H9 (cell line): ENCODE measurements at regions not wholly inside any gene's neighbourhood (a gene's known extent, or its start where the extent isn't known, plus 50 kb on each side); places are given as distances from the start of the nearest gene placed in this dataset.

Experiments used
- DNase-seq: peaks from one replicate; pipeline ENCODE4 v3.0.0-alpha.2; 2017
- H2AFZ ChIP-seq: one replicate; pipeline ENCODE4 v1.6.1; 2013; ENCODE audit warnings: mild to moderate bottlenecking, low read length, control low read depth, moderate library complexity
- H2AK5ac ChIP-seq: 2 replicates; pipeline ENCODE4 v1.6.1; 2013; ENCODE audit warnings: low read length, control low read depth, mixed read lengths; ENCODE audit not compliant: insufficient read length
- H2BK120ac ChIP-seq: one replicate; pipeline ENCODE4 v1.6.1; 2013; ENCODE audit warnings: low read depth, mild to moderate bottlenecking, low read length, control low read depth, inconsistent platforms; ENCODE audit not compliant: poor library complexity, severe bottlenecking
- H2BK12ac ChIP-seq: 2 replicates; pipeline ENCODE4 v1.6.1; 2013; ENCODE audit warnings: low read length, control low read depth, mixed read lengths, low read depth; ENCODE audit not compliant: insufficient read length
- H2BK15ac ChIP-seq: 2 replicates; pipeline ENCODE4 v1.6.1; 2013; ENCODE audit warnings: low read depth, low read length, control low read depth
- H2BK20ac ChIP-seq: one replicate; pipeline ENCODE4 v1.6.1; 2013; ENCODE audit warnings: low read depth, mild to moderate bottlenecking, low read length, control low read depth, inconsistent platforms; ENCODE audit not compliant: poor library complexity, severe bottlenecking
- H2BK5ac ChIP-seq: 2 replicates; pipeline ENCODE4 v1.6.1; 2013; ENCODE audit warnings: low read length, control low read depth, mixed read lengths; ENCODE audit not compliant: insufficient read length
- H3K14ac ChIP-seq: 2 replicates; pipeline ENCODE4 v1.6.1; 2013; ENCODE audit warnings: low read length, control low read depth; ENCODE audit not compliant: insufficient read depth
- H3K18ac ChIP-seq: 2 replicates; pipeline ENCODE4 v1.6.1; 2013; ENCODE audit warnings: low read depth, mild to moderate bottlenecking, mixed read lengths, low read length, control low read depth; ENCODE audit not compliant: insufficient read length
- H3K23ac ChIP-seq: 2 replicates; pipeline ENCODE4 v1.6.1; 2013; ENCODE audit warnings: low read length, control low read depth, mixed read lengths, low read depth; ENCODE audit not compliant: insufficient read length
- H3K23me2 ChIP-seq: 2 replicates; pipeline ENCODE4 v1.6.1; 2013; ENCODE audit warnings: low read depth, mild to moderate bottlenecking, mixed read lengths, low read length, control low read depth; ENCODE audit not compliant: insufficient read length, poor library complexity, severe bottlenecking
- H3K27ac ChIP-seq: 2 replicates; pipeline ENCODE4 v1.5.1; 2013; ENCODE audit warnings: low read length, control low read depth, mixed read lengths, low read depth; ENCODE audit not compliant: insufficient read length
- H3K27me3 ChIP-seq: 2 replicates; pipeline ENCODE4 v1.6.1; 2013; ENCODE audit warnings: low read length, control low read depth, inconsistent platforms; ENCODE audit not compliant: insufficient read depth
- H3K4ac ChIP-seq: 2 replicates; pipeline ENCODE4 v1.6.1; 2013; ENCODE audit warnings: low read depth, mild to moderate bottlenecking, control low read depth, inconsistent platforms, low read length, moderate library complexity
- H3K4me1 ChIP-seq: 2 replicates; pipeline ENCODE4 v1.6.1; 2013; ENCODE audit warnings: low read length, control low read depth, inconsistent platforms; ENCODE audit not compliant: insufficient read depth
- H3K4me2 ChIP-seq: 2 replicates; pipeline ENCODE4 v1.6.1; 2013; ENCODE audit warnings: low read length, control low read depth, mixed read lengths; ENCODE audit not compliant: insufficient read length, insufficient read depth
- H3K56ac ChIP-seq: 2 replicates; pipeline ENCODE4 v1.6.1; 2013; ENCODE audit warnings: low read depth, mild to moderate bottlenecking, mixed read lengths, low read length, control low read depth; ENCODE audit not compliant: insufficient read length
- H3K79me1 ChIP-seq: 2 replicates; pipeline ENCODE4 v1.6.1; 2013; ENCODE audit warnings: low read depth, mild to moderate bottlenecking, moderate library complexity, low read length, control low read depth, inconsistent platforms; ENCODE audit not compliant: insufficient read depth, poor library complexity, severe bottlenecking
- H3K79me2 ChIP-seq: 2 replicates; pipeline ENCODE4 v1.6.1; 2013; ENCODE audit warnings: low read length, control low read depth, inconsistent platforms; ENCODE audit not compliant: insufficient read depth
- H3K9ac ChIP-seq: 2 replicates; pipeline ENCODE4 v1.6.1; 2013; ENCODE audit warnings: low read length, control low read depth, mixed read lengths; ENCODE audit not compliant: insufficient read length; ENCODE audit errors: extremely low read depth
- H3K9me3 ChIP-seq: one replicate; pipeline ENCODE4 v1.6.1; 2013; ENCODE audit warnings: low read depth, low read length, inconsistent platforms; ENCODE audit not compliant: control insufficient read depth
- H3T11ph ChIP-seq: one replicate; pipeline ENCODE4 v1.6.1; 2013; ENCODE audit warnings: mild to moderate bottlenecking, low read length, control low read depth, inconsistent platforms
- H4K20me1 ChIP-seq: one replicate; pipeline ENCODE4 v1.6.1; 2013; ENCODE audit not compliant: control insufficient read depth, insufficient read length, insufficient read depth
- H4K5ac ChIP-seq: 2 replicates; pipeline ENCODE4 v1.6.1; 2013; ENCODE audit warnings: low read depth, mild to moderate bottlenecking, mixed read lengths, low read length, control low read depth; ENCODE audit not compliant: insufficient read length
- H4K8ac ChIP-seq: replicated peaks from 2 replicates; pipeline ENCODE4 v1.6.1; 2013; ENCODE audit warnings: low read length, control low read depth, mixed read lengths, low read depth; ENCODE audit not compliant: insufficient read length
- H4K91ac ChIP-seq: 2 replicates; pipeline ENCODE4 v1.6.1; 2013; ENCODE audit warnings: low read depth, mild to moderate bottlenecking, moderate library complexity, mixed read lengths, low read length, control low read depth; ENCODE audit not compliant: insufficient read length
- H3K27ac Mint-ChIP-seq, 3 experiments: 2 replicates in 2 of 3; 3 replicates in 1 of 3; pipeline ENCODE4 v1.8.0; 2020 to 2021; ENCODE audit warnings: mixed read lengths in 3 of 3, mild to moderate bottlenecking in 1 of 3, moderate library complexity in 1 of 3
- H3K27me3 Mint-ChIP-seq: 2 replicates; pipeline ENCODE4 v1.8.0; 2021; ENCODE audit warnings: low read depth, mild to moderate bottlenecking, moderate library complexity, mixed read lengths
- H3K36me3 Mint-ChIP-seq, 3 experiments: 2 replicates in 2 of 3; 3 replicates in 1 of 3; pipeline ENCODE4 v1.8.0; 2020 to 2021; ENCODE audit warnings: low read depth in 3 of 3, mixed read lengths in 3 of 3; ENCODE audit not compliant: insufficient read depth in 1 of 3
- H3K4me1 Mint-ChIP-seq, 2 experiments: 2 replicates each; pipeline ENCODE4 v1.8.0; 2020; ENCODE audit warnings: mixed read lengths in 2 of 2
- H3K4me3 Mint-ChIP-seq, 2 experiments: 2 replicates in 1 of 2; 3 replicates in 1 of 2; pipeline ENCODE4 v1.8.0; 2020 to 2021; ENCODE audit warnings: mild to moderate bottlenecking in 2 of 2, mixed read lengths in 2 of 2, moderate library complexity in 1 of 2
- H3K9me3 Mint-ChIP-seq, 2 experiments: 2 replicates in 1 of 2; 3 replicates in 1 of 2; pipeline ENCODE4 v1.8.0; 2020; ENCODE audit warnings: mild to moderate bottlenecking in 2 of 2, mixed read lengths in 2 of 2, moderate library complexity in 1 of 2
- TF ChIP-seq, protein P1 (sequence below): fragments of 200-600 bp; sonication (generic); conservative IDR thresholded peaks from 3 replicates; pipeline ENCODE4 v1.8.0; 2021; ENCODE audit warnings: antibody characterized with exemption, mild to moderate bottlenecking

DNA sequence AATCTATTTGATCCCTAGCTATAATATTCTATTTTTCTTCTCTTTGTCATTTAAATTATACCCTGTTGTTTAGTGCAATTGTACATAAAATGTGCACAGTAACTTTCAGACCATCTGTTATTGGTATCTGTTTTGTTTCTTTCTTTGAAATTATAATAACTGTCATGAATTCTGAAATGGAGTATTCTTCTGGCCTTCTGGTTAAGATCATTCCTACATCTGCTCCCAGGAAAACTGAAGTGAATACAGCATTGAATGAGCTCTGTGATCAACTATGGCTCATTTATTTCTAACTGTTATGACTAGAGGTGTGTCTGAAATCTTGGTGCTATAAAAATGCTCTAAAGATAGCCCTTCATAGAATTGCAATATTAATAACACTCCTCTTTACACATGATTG is 788.4 kb upstream of the TMEFF2 start:
- no peaks in the 10 kb centered on the region for H3K9me3 ChIP-seq
- no peak overlapping the region for H2BK12ac ChIP-seq
- no peak overlapping the region for H2BK5ac ChIP-seq
- H2AFZ ChIP-seq = no peak overlapping the region
- H4K20me1 ChIP-seq = no peaks in the 10 kb centered on the region
- no peak overlapping the region for H4K8ac ChIP-seq
- H2AK5ac ChIP-seq = no peak overlapping the region
- Mint-ChIP-seq H3K4me3 (no peak overlapping the region), H3K27me3 (no peaks in the 10 kb centered on the region), H3K36me3 (no peaks in the 10 kb centered on the region), H3K4me1 (peaks cover 7% of the 10 kb centered on the region in 2 experiments), H3K27ac (no peak overlapping the region), H3K9me3 (no peaks in the 10 kb centered on the region)
- no peaks in the 10 kb centered on the region for H3K79me1 ChIP-seq
- no peak overlapping the region for H4K91ac ChIP-seq
- no peak overlapping the region for H2BK15ac ChIP-seq
- no peaks in the 10 kb centered on the region; the same call in 1 of the 2 replicates for H3K4me1 ChIP-seq
- H2BK20ac ChIP-seq = no peak overlapping the region
- TF ChIP-seq, protein P1, sequence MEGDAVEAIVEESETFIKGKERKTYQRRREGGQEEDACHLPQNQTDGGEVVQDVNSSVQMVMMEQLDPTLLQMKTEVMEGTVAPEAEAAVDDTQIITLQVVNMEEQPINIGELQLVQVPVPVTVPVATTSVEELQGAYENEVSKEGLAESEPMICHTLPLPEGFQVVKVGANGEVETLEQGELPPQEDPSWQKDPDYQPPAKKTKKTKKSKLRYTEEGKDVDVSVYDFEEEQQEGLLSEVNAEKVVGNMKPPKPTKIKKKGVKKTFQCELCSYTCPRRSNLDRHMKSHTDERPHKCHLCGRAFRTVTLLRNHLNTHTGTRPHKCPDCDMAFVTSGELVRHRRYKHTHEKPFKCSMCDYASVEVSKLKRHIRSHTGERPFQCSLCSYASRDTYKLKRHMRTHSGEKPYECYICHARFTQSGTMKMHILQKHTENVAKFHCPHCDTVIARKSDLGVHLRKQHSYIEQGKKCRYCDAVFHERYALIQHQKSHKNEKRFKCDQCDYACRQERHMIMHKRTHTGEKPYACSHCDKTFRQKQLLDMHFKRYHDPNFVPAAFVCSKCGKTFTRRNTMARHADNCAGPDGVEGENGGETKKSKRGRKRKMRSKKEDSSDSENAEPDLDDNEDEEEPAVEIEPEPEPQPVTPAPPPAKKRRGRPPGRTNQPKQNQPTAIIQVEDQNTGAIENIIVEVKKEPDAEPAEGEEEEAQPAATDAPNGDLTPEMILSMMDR = no peak
- no peak for DNase-seq
- no peak overlapping the region for H3K56ac ChIP-seq
- no peaks in the 10 kb centered on the region for H3K23me2 ChIP-seq
- no peak overlapping the region for H3K18ac ChIP-seq
- no peak overlapping the region for H3K27ac ChIP-seq
- no peak overlapping the region for H3K14ac ChIP-seq
- H3K79me2 ChIP-seq = no peaks in the 10 kb centered on the region
- H3K27me3 ChIP-seq = no peaks in the 10 kb centered on the region
- no peak overlapping the region for H3K4ac ChIP-seq
- H2BK120ac ChIP-seq = no peak overlapping the region
- H3K4me2 ChIP-seq = no peak overlapping the region
- H3T11ph ChIP-seq = no peak overlapping the region
- no peak overlapping the region for H3K9ac ChIP-seq
- no peak overlapping the region for H4K5ac ChIP-seq
- H3K23ac ChIP-seq = no peak overlapping the region
